Fibroblast of lung (primary cell): ENCODE measurements at regions not wholly inside any gene's neighbourhood (a gene's known extent, or its start where the extent isn't known, plus 50 kb on each side); places are given as distances from the start of the nearest gene placed in this dataset.
"Not testable (repeated sequence)": the region's sequence is repeated elsewhere in the genome, so short reads cannot be mapped to it uniquely, and the experiment has no call there.

ENCODE experiments used
- CTCF ChIP-seq, 2 donors: IDR thresholded peaks in 1 of 2; conservative IDR thresholded peaks in 1 of 2; 1 replicate in 1 of 2; 2 replicates in 1 of 2; pipeline ENCODE4 v1.5.1; 2011 to 2012; ENCODE audit warnings: low read length in 2 of 2, control low read depth in 1 of 2, inconsistent platforms in 1 of 2, low read depth in 1 of 2, mild to moderate bottlenecking in 1 of 2
- EZH2 ChIP-seq: IDR thresholded peaks from 2 replicates; pipeline ENCODE4 v1.5.1; 2012; ENCODE audit warnings: low read length, control low read depth, mild to moderate bottlenecking; ENCODE audit errors: missing control alignments

- not testable (repeated sequence) for TF ChIP-seq CTCF (conservative IDR thresholded peaks at IDR 0.05 in 1 of 2, IDR thresholded peaks at IDR 0.05 in 1 of 2; ENCODE audit: low read depth in 1 of 2, low read length in 2 of 2); EZH2
Observed at GRCh38 chr6:122888680-122889079, 99.6 kb downstream of the SMPDL3A start.
